ENCODE measurements at regions not wholly inside any gene's neighbourhood (a gene's known extent, or its start where the extent isn't known, plus 50 kb on each side); places are given as distances from the start of the nearest gene placed in this dataset.

DNA sequence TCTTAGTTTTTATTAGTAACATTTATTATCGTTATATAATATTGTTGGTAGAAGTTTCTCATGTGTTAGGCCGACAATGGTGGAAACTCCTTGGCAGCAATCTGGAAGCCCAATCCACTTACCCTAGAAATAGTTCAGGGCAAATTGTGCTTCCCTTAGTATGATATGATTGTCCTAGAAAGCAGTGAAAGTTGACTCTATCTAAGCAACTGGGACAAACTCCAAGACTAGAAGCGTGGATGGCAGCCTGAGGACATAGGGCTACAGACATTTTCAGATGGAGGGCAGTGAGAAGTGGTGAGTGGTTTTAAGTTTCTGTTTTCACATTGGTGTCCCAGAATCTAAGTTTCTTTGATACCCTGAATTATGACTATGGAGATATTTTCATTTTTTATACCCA, 63.3 kb upstream of the TRPC3 start:
- H2AFZ ChIP-seq (ENCODE audit: low read length), result no peak overlapping the region
- no peaks in the 10 kb centered on the region for H3K9me2 ChIP-seq (replicated peaks; ENCODE audit: low read depth, low read length)
- no peak overlapping the region for H3K4me2 ChIP-seq (ENCODE audit: low read depth, low read length, poor library complexity, severe bottlenecking)
- no peaks in the 10 kb centered on the region for H4K20me1 ChIP-seq (ENCODE audit: insufficient read depth, low read length, poor library complexity, severe bottlenecking)
- no peaks in the 10 kb centered on the region for H3K4me1 ChIP-seq (ENCODE audit: insufficient read depth, low read length, poor library complexity, severe bottlenecking)
- no peaks in the 10 kb centered on the region for H3F3A ChIP-seq (ENCODE audit: low read depth)
- no peaks in the 10 kb centered on the region for H3K36me3 ChIP-seq (ENCODE audit: insufficient read depth, low read length)
- TF ChIP-seq, protein P1, sequence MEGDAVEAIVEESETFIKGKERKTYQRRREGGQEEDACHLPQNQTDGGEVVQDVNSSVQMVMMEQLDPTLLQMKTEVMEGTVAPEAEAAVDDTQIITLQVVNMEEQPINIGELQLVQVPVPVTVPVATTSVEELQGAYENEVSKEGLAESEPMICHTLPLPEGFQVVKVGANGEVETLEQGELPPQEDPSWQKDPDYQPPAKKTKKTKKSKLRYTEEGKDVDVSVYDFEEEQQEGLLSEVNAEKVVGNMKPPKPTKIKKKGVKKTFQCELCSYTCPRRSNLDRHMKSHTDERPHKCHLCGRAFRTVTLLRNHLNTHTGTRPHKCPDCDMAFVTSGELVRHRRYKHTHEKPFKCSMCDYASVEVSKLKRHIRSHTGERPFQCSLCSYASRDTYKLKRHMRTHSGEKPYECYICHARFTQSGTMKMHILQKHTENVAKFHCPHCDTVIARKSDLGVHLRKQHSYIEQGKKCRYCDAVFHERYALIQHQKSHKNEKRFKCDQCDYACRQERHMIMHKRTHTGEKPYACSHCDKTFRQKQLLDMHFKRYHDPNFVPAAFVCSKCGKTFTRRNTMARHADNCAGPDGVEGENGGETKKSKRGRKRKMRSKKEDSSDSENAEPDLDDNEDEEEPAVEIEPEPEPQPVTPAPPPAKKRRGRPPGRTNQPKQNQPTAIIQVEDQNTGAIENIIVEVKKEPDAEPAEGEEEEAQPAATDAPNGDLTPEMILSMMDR (conservative IDR thresholded peaks at IDR 0.05; ENCODE audit: low read length), result no peak
- TF ChIP-seq EZH2phosphoT487 (IDR thresholded peaks at IDR 0.05; ENCODE audit: borderline replicate concordance), result no peak
- no peak overlapping the region for H3K4me3 ChIP-seq (ENCODE audit: low read length, poor library complexity, severe bottlenecking)
- no peaks in the 10 kb centered on the region for H3K9me3 ChIP-seq (ENCODE audit: insufficient read depth, low read depth, low read length)
- H3K79me2 ChIP-seq (ENCODE audit: insufficient read depth, low read length), result no peaks in the 10 kb centered on the region
- no peaks in the 10 kb centered on the region for H3K27me3 ChIP-seq (ENCODE audit: insufficient read depth, low read length, poor library complexity, severe bottlenecking)
- H3K9ac ChIP-seq (ENCODE audit: low read depth, low read length, poor library complexity, severe bottlenecking), result no peak overlapping the region

- Histone ChIP-seq H3K4me3 (ENCODE audit: low read length, poor library complexity, severe bottlenecking) (no peak overlapping the region), H3K36me3 (ENCODE audit: insufficient read depth, low read length) (no peaks in the 10 kb centered on the region), H4K20me1 (ENCODE audit: insufficient read depth, low read length, poor library complexity, severe bottlenecking) (no peaks in the 10 kb centered on the region), H3K27me3 (ENCODE audit: insufficient read depth, low read length, poor library complexity, severe bottlenecking) (no peaks in the 10 kb centered on the region), H3K9me3 (ENCODE audit: insufficient read depth, low read depth, low read length) (no peaks in the 10 kb centered on the region), H2AFZ (ENCODE audit: low read length) (no peak overlapping the region), H3K9ac (ENCODE audit: low read depth, low read length, poor library complexity, severe bottlenecking) (no peak overlapping the region), H3K9me2 (replicated peaks; ENCODE audit: low read depth, low read length) (no peaks in the 10 kb centered on the region), H3K79me2 (ENCODE audit: insufficient read depth, low read length) (no peaks in the 10 kb centered on the region), H3K4me2 (ENCODE audit: low read depth, low read length, poor library complexity, severe bottlenecking) (no peak overlapping the region), H3K4me1 (ENCODE audit: insufficient read depth, low read length, poor library complexity, severe bottlenecking) (no peaks in the 10 kb centered on the region), H3F3A (ENCODE audit: low read depth) (no peaks in the 10 kb centered on the region)
- TF ChIP-seq, protein P1 (conservative IDR thresholded peaks at IDR 0.05; ENCODE audit: low read length), result no peak
- no peak for TF ChIP-seq EZH2phosphoT487 (IDR thresholded peaks at IDR 0.05; ENCODE audit: borderline replicate concordance)
Measured at GRCh38 chr4:122012735-122013134, 60.9 kb upstream of the TRPC3 start.

- no peaks in the 10 kb centered on the region for H3F3A ChIP-seq (ENCODE audit: low read depth)
- H3K9me3 ChIP-seq (ENCODE audit: insufficient read depth, low read depth, low read length), result no peaks in the 10 kb centered on the region
- no peak overlapping the region for H3K4me3 ChIP-seq (ENCODE audit: low read length, poor library complexity, severe bottlenecking)
- no peak overlapping the region for H3K9ac ChIP-seq (ENCODE audit: low read depth, low read length, poor library complexity, severe bottlenecking)
- no peak overlapping the region for H3K4me2 ChIP-seq (ENCODE audit: low read depth, low read length, poor library complexity, severe bottlenecking)
- no peaks in the 10 kb centered on the region for H3K4me1 ChIP-seq (ENCODE audit: insufficient read depth, low read length, poor library complexity, severe bottlenecking)
- TF ChIP-seq EZH2phosphoT487 (IDR thresholded peaks at IDR 0.05; ENCODE audit: borderline replicate concordance), result no peak
- TF ChIP-seq, protein P1 (conservative IDR thresholded peaks at IDR 0.05; ENCODE audit: low read length), result no peak
- no peaks in the 10 kb centered on the region for H3K9me2 ChIP-seq (replicated peaks; ENCODE audit: low read depth, low read length)
- no peaks in the 10 kb centered on the region for H3K27me3 ChIP-seq (ENCODE audit: insufficient read depth, low read length, poor library complexity, severe bottlenecking)
- H4K20me1 ChIP-seq (ENCODE audit: insufficient read depth, low read length, poor library complexity, severe bottlenecking), result no peaks in the 10 kb centered on the region
- H3K36me3 ChIP-seq (ENCODE audit: insufficient read depth, low read length), result no peaks in the 10 kb centered on the region
- H3K79me2 ChIP-seq (ENCODE audit: insufficient read depth, low read length), result no peaks in the 10 kb centered on the region
- H2AFZ ChIP-seq (ENCODE audit: low read length), result no peak overlapping the region
Measured at GRCh38 chr4:122010610-122011009, 58.8 kb upstream of the TRPC3 start.

Measured in Loucy (cell line).